ENCODE measurements at regions not wholly inside any gene's neighbourhood (a gene's known extent, or its start where the extent isn't known, plus 50 kb on each side); places are given as distances from the start of the nearest gene placed in this dataset.

- TF ChIP-seq CTCF (IDR thresholded peaks at IDR 0.05) = no peak
- no peak for TF ChIP-seq POLR2A (IDR thresholded peaks at IDR 0.05)
These were observed 287.6 kb downstream of the CYRIA start for GRCh38 chr2:16378031-16378430.
